ENCODE measurements at regions not wholly inside any gene's neighbourhood (a gene's known extent, or its start where the extent isn't known, plus 50 kb on each side); places are given as distances from the start of the nearest gene placed in this dataset.

DNA sequence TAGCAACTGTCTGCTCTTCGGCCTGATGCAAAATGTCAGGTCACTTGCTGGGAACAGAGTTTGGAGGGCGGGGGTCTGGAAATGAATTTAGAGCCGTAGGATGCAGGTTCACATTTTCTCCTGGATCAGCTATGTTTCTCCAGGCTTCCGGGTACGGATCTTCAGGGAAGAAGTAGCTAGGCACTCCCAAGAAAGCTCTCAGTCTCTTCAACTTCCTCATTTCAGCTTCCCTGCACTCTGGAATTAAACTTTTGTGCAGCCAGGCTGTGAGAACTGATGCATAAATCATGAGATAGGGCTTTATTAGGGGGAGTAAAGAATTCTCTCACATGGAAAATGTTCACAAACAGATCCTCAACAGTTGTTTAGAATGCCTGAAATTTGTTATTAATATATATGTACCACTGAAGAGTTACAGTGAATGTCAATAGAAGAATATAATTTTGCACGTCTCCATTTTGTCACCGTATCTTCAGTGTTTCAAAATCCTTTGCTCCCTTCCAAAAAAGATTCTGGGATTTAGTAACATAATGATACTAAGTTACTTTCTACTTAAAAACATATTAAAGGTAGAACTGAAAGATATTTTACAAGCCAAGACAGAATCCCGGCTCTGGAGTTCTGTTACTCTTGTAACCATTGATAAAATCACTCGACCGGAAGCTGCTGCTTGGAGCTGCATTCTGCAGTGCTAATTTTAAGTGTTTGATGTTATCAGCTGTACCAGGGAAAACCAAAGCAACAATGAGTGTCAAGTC is 178.5 kb upstream of the P2RY1 start:
- Histone ChIP-seq H3K4me3 (ENCODE audit: low read depth, low read length) (no peak overlapping the region), H3K27me3 (ENCODE audit: control insufficient read depth, insufficient read depth, low read length) (no peaks in the 10 kb centered on the region), H3K36me3 (ENCODE audit: control insufficient read depth, insufficient read depth, low read length) (no peaks in the 10 kb centered on the region)
- TF ChIP-seq, protein P1, sequence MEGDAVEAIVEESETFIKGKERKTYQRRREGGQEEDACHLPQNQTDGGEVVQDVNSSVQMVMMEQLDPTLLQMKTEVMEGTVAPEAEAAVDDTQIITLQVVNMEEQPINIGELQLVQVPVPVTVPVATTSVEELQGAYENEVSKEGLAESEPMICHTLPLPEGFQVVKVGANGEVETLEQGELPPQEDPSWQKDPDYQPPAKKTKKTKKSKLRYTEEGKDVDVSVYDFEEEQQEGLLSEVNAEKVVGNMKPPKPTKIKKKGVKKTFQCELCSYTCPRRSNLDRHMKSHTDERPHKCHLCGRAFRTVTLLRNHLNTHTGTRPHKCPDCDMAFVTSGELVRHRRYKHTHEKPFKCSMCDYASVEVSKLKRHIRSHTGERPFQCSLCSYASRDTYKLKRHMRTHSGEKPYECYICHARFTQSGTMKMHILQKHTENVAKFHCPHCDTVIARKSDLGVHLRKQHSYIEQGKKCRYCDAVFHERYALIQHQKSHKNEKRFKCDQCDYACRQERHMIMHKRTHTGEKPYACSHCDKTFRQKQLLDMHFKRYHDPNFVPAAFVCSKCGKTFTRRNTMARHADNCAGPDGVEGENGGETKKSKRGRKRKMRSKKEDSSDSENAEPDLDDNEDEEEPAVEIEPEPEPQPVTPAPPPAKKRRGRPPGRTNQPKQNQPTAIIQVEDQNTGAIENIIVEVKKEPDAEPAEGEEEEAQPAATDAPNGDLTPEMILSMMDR (IDR thresholded peaks at IDR 0.05; ENCODE audit: insufficient read depth, low read length, severe bottlenecking), result no peak
- DNase-seq (ENCODE audit: low read depth) (no peak), FAIRE-seq (no peak)

DNA sequence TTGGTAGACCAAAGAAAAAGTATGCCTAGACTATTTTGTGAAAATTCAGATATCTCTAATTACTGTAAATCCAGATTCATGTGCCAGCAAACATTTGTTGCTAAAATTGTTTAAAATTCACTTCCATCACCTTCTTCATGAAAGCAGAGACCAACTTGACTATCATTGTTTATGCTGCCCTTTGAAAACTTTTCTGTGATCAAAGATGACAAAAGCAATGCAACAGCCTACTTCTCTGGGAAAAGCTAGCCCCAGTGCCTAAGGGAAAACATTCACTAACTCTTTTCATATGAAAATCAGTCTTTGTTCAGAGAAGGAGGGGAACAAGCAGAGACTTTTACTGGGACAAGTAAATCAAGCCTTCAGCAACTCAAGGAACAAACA is 178.0 kb upstream of the P2RY1 start:
- DNase-seq (ENCODE audit: low read depth) (no peak), FAIRE-seq (no peak)
- Histone ChIP-seq H3K27me3 (ENCODE audit: control insufficient read depth, insufficient read depth, low read length) (no peaks in the 10 kb centered on the region), H3K4me3 (ENCODE audit: low read depth, low read length) (no peak overlapping the region), H3K36me3 (ENCODE audit: control insufficient read depth, insufficient read depth, low read length) (no peaks in the 10 kb centered on the region)
- TF ChIP-seq, protein P1 (IDR thresholded peaks at IDR 0.05; ENCODE audit: insufficient read depth, low read length, severe bottlenecking), result no peak

DNA sequence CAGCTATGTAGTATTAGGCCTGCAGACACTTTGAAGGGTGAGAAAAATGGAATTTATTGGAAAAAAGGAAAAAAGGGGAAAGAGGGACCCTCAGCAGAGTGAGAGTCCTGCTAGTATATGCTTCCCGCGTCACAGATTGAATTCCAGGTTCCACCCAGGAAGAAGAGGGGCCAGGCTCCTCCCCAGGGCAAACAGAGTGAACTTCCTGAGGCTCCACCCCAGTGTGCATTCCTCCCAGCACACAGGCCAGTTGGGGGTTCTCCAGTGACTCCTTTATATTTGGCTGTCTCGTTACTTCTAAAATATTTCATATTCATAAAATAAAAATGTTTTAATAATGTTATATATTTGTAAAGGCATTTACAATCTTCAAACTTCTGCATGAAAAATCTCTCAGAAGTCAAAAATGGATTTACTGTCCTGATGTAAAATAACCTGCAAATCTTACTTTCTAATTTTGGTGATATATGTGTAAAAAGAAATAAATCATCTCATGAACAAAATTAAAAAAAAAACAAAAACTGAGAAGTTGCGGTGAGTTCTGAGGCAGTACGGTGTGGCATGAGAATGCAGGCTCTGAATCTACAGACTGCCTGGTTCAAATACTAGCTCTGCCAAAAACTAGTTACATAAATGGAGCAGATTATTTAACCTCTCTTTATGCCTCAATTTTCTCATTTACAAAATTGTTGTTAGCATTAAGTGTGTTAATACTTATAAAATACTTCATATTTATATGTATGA is 175.8 kb upstream of the P2RY1 start:
- H3K36me3 ChIP-seq (ENCODE audit: control insufficient read depth, insufficient read depth, low read length), result no peaks in the 10 kb centered on the region
- TF ChIP-seq, protein P1 (IDR thresholded peaks at IDR 0.05; ENCODE audit: insufficient read depth, low read length, severe bottlenecking), result no peak
- no peak for FAIRE-seq
- DNase-seq (ENCODE audit: low read depth), result no peak
- H3K27me3 ChIP-seq (ENCODE audit: control insufficient read depth, insufficient read depth, low read length), result no peaks in the 10 kb centered on the region
- H3K4me3 ChIP-seq (ENCODE audit: low read depth, low read length), result no peak overlapping the region

DNA sequence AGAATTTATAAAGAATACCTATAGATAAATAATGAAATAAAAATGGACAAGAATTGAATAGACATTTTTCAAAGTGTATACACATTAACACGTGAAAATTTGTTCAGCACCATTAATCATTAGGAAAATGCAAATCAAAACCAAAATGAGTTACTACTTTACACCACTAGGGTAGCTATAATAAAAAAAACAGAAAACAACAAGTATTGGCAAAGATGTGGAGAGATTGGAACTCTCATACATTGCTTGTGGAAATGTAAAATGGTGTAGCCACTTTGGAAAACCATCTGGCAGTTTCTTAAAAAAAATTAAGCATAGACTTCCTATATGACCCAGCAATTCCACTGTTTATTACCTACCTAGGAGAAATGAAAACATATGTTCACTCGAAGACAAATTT is 172.8 kb upstream of the P2RY1 start:
- no peak for DNase-seq (ENCODE audit: low read depth)
- Histone ChIP-seq H3K27me3 (ENCODE audit: control insufficient read depth, insufficient read depth, low read length) (no peaks in the 10 kb centered on the region), H3K36me3 (ENCODE audit: control insufficient read depth, insufficient read depth, low read length) (no peaks in the 10 kb centered on the region), H3K4me3 (ENCODE audit: low read depth, low read length) (no peak overlapping the region)
- FAIRE-seq, result no peak
- TF ChIP-seq, protein P1 (IDR thresholded peaks at IDR 0.05; ENCODE audit: insufficient read depth, low read length, severe bottlenecking), result no peak

DNA sequence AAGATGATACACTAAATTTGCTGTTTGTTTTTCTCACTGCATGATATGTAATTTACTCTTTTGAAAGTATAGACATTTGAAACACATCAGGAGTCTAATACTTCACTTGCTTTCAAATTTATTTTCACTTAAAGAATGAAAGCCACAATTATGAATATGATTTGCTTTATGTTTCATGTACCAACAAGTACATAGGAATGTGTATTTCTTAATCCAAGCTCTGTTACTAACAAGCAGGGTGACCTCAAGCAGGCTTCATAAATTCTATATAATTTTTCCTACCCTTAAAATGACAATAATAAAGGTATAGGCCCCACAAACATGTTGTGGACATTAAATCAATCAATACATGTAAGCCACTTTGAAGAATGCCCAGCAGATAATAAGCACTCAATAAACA is 170.2 kb upstream of the P2RY1 start:
- no peak for FAIRE-seq
- TF ChIP-seq, protein P1 (IDR thresholded peaks at IDR 0.05; ENCODE audit: insufficient read depth, low read length, severe bottlenecking), result no peak

More for the DNA sequence above, 170.2 kb upstream of the P2RY1 start:
- peak; percentile 81 for DNase-seq (ENCODE audit: low read depth)
- Histone ChIP-seq H3K27me3 (ENCODE audit: control insufficient read depth, insufficient read depth, low read length) (no peaks in the 10 kb centered on the region), H3K4me3 (ENCODE audit: low read depth, low read length) (no peak overlapping the region), H3K36me3 (ENCODE audit: control insufficient read depth, insufficient read depth, low read length) (no peaks in the 10 kb centered on the region)

All from bronchial epithelial cell (primary cell).